PC-9 (cell line): ENCODE measurements at regions not wholly inside any gene's neighbourhood (a gene's known extent, or its start where the extent isn't known, plus 50 kb on each side); places are given as distances from the start of the nearest gene placed in this dataset.
"Not testable (repeated sequence)": the region's sequence is repeated elsewhere in the genome, so short reads cannot be mapped to it uniquely, and the experiment has no call there.

Experiments used
- BruUV-seq: library from RNA; stranded (reverse); fragments of 400-500 nt; replicated peaks from 2 replicates; lab custom pipeline; 2021; lab: Mats Ljungman, UMichigan
- CTCF ChIA-PET: fragments of 300-600 bp; sonication (Branson Sonifier 250); formaldehyde crosslinking; loops from one replicate; lab custom pipeline; 2022; ENCODE audit warnings: antibody characterized with exemption; lab: Charles Lee
- POLR2A ChIA-PET: fragments of 300-600 bp; sonication (Branson Sonifier 250); formaldehyde crosslinking; loops from one replicate; lab custom pipeline; 2022; ENCODE audit warnings: antibody characterized with exemption; ENCODE audit not compliant: unreplicated experiment; lab: Charles Lee
- DNase-seq, 2 experiments: peaks; one replicate each; pipeline versions ENCODE4 v3.0.0 to v3.0.0-alpha.2; 2015 to 2022; ENCODE audit warnings: mixed read lengths in 1 of 2
- H2AFZ ChIP-seq: fragments of 200-600 bp; sonication (generic); 2 replicates; pipeline ENCODE4 v1.8.1; 2017; ENCODE audit warnings: antibody characterized with exemption
- H3F3A ChIP-seq: fragments of 200-600 bp; sonication (generic); 2 replicates; pipeline ENCODE4 v1.8.1; 2017; ENCODE audit warnings: antibody characterized with exemption, mild to moderate bottlenecking, low read depth; ENCODE audit not compliant: insufficient read depth
- H3K27ac ChIP-seq: fragments of 200-600 bp; sonication (generic); 2 replicates; pipeline ENCODE4 v1.6.1; 2016; ENCODE audit warnings: mixed run types
- H3K27me3 ChIP-seq: fragments of 200-600 bp; sonication (generic); 2 replicates; pipeline ENCODE4 v1.6.1; 2016; ENCODE audit warnings: low read depth, mixed run types; ENCODE audit not compliant: insufficient read depth
- H3K36me3 ChIP-seq: fragments of 200-600 bp; sonication (generic); 2 replicates; pipeline ENCODE4 v1.6.1; 2016; ENCODE audit warnings: low read depth, mixed run types
- H3K4me1 ChIP-seq: fragments of 200-600 bp; sonication (generic); replicated peaks from 2 replicates; pipeline ENCODE4 v1.6.1; 2016; ENCODE audit warnings: mixed run types; ENCODE audit not compliant: insufficient read depth
- H3K4me2 ChIP-seq: fragments of 200-600 bp; sonication (generic); 2 replicates; pipeline ENCODE4 v1.6.1; 2017; ENCODE audit warnings: mixed run types
- H3K4me3 ChIP-seq: fragments of 200-600 bp; sonication (generic); 2 replicates; pipeline ENCODE4 v1.6.1; 2016; ENCODE audit warnings: mixed run types
- H3K79me2 ChIP-seq: fragments of 200-600 bp; sonication (generic); 2 replicates; pipeline ENCODE4 v1.6.1; 2017; ENCODE audit warnings: low read depth, mixed run types
- H3K9me2 ChIP-seq: fragments of 200-600 bp; sonication (generic); 2 replicates; pipeline ENCODE4 v1.8.1; 2017; ENCODE audit warnings: mild to moderate bottlenecking; ENCODE audit not compliant: insufficient read depth
- H3K9me3 ChIP-seq: fragments of 200-600 bp; sonication (generic); 2 replicates; pipeline ENCODE4 v1.8.1; 2016; ENCODE audit warnings: low read depth; ENCODE audit not compliant: insufficient read depth
- H4K20me1 ChIP-seq: fragments of 200-600 bp; sonication (generic); 2 replicates; pipeline ENCODE4 v1.8.1; 2017; ENCODE audit not compliant: insufficient read depth
- EZH2 ChIP-seq: fragments of 200-600 bp; sonication (generic); IDR thresholded peaks from 2 replicates; pipeline ENCODE4 v1.8.0; 2017; ENCODE audit warnings: antibody characterized with exemption, low read depth
- intact Hi-C: fragments of 100-400 bp; cut with micrococcal nuclease; formaldehyde crosslinking; loops from one replicate; pipeline ENCODE4 v1.10.0; 2022; ENCODE audit not compliant: unreplicated experiment
- TF ChIP-seq, protein P1 (sequence below): fragments of 200-600 bp; sonication (generic); conservative IDR thresholded peaks from 2 replicates; pipeline ENCODE4 v1.6.1; 2017; ENCODE audit warnings: mixed run types, antibody characterized with exemption, mild to moderate bottlenecking, moderate library complexity

GRCh38 chr14:101320396-101320795, 240.9 kb upstream of the DIO3 start:
- Histone ChIP-seq H3K9me3 (peaks cover 69% of the 10 kb centered on the region), H3K36me3 (peaks cover 33% of the 10 kb centered on the region), H3K4me3 (no peak overlapping the region), H3K4me2 (no peak overlapping the region), H3K4me1 (no peaks in the 10 kb centered on the region), H2AFZ (no peak overlapping the region), H4K20me1 (no peaks in the 10 kb centered on the region), H3K27ac (no peak overlapping the region), H3K79me2 (no peaks in the 10 kb centered on the region), H3K9me2 (no peaks in the 10 kb centered on the region), H3F3A (peaks cover 32% of the 10 kb centered on the region), H3K27me3 (no peaks in the 10 kb centered on the region)
- POLR2A ChIA-PET, result no interaction called here
- BruUV-seq, result no TSS peak
- CTCF ChIA-PET, result no interaction called here
- DNase-seq, result no peak
- intact Hi-C loops, result no loop called here
- TF ChIP-seq, protein P1, sequence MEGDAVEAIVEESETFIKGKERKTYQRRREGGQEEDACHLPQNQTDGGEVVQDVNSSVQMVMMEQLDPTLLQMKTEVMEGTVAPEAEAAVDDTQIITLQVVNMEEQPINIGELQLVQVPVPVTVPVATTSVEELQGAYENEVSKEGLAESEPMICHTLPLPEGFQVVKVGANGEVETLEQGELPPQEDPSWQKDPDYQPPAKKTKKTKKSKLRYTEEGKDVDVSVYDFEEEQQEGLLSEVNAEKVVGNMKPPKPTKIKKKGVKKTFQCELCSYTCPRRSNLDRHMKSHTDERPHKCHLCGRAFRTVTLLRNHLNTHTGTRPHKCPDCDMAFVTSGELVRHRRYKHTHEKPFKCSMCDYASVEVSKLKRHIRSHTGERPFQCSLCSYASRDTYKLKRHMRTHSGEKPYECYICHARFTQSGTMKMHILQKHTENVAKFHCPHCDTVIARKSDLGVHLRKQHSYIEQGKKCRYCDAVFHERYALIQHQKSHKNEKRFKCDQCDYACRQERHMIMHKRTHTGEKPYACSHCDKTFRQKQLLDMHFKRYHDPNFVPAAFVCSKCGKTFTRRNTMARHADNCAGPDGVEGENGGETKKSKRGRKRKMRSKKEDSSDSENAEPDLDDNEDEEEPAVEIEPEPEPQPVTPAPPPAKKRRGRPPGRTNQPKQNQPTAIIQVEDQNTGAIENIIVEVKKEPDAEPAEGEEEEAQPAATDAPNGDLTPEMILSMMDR, result no peak
- TF ChIP-seq EZH2, result no peak

DNA sequence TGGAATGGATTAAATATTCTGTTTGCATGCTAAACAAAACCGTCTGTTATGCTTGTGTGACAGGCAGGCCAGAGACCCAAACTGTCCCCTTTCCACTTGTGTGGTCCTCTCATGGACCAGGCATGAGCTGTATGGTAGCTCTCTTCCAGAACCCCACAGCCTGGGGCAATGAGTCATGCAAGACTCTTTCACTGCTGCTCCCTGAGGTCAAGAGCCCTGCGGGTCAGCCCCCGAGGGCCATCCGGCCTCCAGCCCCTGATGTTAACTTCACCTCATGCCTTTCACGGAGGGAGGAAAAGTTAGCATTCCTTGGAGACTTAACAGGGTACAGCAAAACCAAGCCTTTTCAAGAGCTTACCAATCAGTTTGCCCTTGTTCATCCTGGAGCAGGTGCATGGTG, 239.1 kb upstream of the DIO3 start:
- peaks cover 62% of the 10 kb centered on the region for H3K9me3 ChIP-seq
- no peaks in the 10 kb centered on the region for H3K79me2 ChIP-seq
- H3F3A ChIP-seq, result peaks cover 18% of the 10 kb centered on the region
- no peaks in the 10 kb centered on the region for H3K4me1 ChIP-seq
- H3K27me3 ChIP-seq, result no peaks in the 10 kb centered on the region
- H3K27ac ChIP-seq, result no peak overlapping the region
- DNase-seq, result no peak
- no peaks in the 10 kb centered on the region for H3K9me2 ChIP-seq
- no peaks in the 10 kb centered on the region for H4K20me1 ChIP-seq
- H3K4me2 ChIP-seq, result no peak overlapping the region
- TF ChIP-seq, protein P1, result no peak
- no peak for TF ChIP-seq EZH2
- peaks cover 40% of the 10 kb centered on the region for H3K36me3 ChIP-seq
- H2AFZ ChIP-seq, result no peak overlapping the region
- CTCF ChIA-PET, result no interaction called here
- intact Hi-C loops, result no loop called here
- POLR2A ChIA-PET, result interaction anchor here (0.7 kb wide), 1 partner anchor 1040 kb away, joined by 4 read pairs; the partner anchor contains the start of genes CINP and TECPR2
- no TSS peak for BruUV-seq
- no peak overlapping the region for H3K4me3 ChIP-seq

DNA sequence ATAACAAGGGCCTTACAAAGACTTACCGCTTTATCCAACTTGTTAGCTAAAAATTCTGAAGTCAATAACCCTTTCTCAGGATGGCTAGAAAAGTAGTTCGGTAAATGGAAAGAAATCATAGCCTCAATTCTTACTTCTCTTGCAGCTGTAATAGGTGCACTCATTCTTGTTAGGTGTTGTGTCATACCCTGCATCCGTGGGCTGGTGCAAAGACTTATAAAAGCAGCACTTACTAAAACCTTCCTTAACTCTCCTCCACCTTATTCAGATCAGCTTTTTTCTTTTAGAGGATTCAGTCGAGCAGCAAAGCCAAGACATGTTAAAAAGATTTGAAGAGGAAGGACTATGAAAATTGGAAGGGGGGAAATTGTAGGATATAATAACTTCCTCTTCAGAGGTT, 238.2 kb upstream of the DIO3 start:
- POLR2A ChIA-PET, result no interaction called here
- no peak for DNase-seq
- 0 out of 2 replicates have a peak overlapping the region, but pooled peaks have one; percentile 5 for H3K4me3 ChIP-seq
- H3K9me3 ChIP-seq, result peaks cover 58% of the 10 kb centered on the region
- no peaks in the 10 kb centered on the region for H3K27me3 ChIP-seq
- H3K9me2 ChIP-seq, result no peaks in the 10 kb centered on the region
- H2AFZ ChIP-seq, result no peak overlapping the region
- BruUV-seq, result no TSS peak
- no peak overlapping the region for H3K4me2 ChIP-seq
- CTCF ChIA-PET, result no interaction called here
- H4K20me1 ChIP-seq, result no peaks in the 10 kb centered on the region
- H3K79me2 ChIP-seq, result no peaks in the 10 kb centered on the region
- H3K36me3 ChIP-seq, result peaks cover 40% of the 10 kb centered on the region
- no peak overlapping the region for H3K27ac ChIP-seq
- TF ChIP-seq EZH2, result no peak
- TF ChIP-seq, protein P1, result no peak
- H3F3A ChIP-seq, result peaks cover 18% of the 10 kb centered on the region
- intact Hi-C loops, result no loop called here
- no peaks in the 10 kb centered on the region for H3K4me1 ChIP-seq

DNA sequence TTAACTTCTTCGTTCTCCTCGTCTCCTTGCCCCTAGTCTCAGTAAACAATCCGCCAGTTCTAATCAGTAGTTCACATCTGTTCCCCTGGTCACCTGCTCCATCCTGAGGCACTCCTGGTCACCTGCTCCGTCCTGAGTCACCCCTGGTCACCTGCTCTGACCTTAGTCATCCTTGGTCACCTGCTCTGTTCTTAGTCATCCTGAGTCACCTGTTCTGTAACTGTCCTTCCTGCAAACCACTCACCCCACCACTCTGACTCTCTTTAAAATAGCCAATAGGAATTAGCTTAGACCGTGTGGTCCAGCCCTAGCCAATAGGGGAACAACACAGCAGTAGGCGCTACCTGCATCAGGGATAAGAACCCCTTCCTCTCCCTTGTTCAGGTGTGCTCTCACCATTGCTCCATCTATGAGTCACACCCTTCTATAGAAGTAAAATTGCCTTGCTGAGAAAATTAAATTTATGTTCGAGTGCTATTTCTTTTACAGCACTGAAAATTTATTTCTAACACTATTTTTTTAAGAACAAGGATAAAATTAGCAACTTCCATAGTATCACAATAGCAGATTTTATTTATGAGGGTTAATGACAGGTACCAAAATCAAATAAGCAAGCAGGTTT, 237.6 kb upstream of the DIO3 start:
- H3K79me2 ChIP-seq, H3K4me1 ChIP-seq, intact Hi-C loops, H4K20me1 ChIP-seq, H3K9me2 ChIP-seq, POLR2A ChIA-PET, DNase-seq, CTCF ChIA-PET, H2AFZ ChIP-seq, H3K4me2 ChIP-seq, H3K27me3 ChIP-seq: not testable (repeated sequence)
- H3K9me3 ChIP-seq, result peaks cover 51% of the 10 kb centered on the region
- peak overlapping the region; percentile 5; the same call in 1 of the 2 replicates for H3K4me3 ChIP-seq
- peak overlapping the region; percentile 39 for H3K27ac ChIP-seq
- peaks cover 40% of the 10 kb centered on the region for H3K36me3 ChIP-seq
- BruUV-seq, result TSS peak; percentile 15
- peaks cover 18% of the 10 kb centered on the region for H3F3A ChIP-seq
